SK-N-SH treated with all-trans-retinoic acid at 6 μM for 48 hours (cell line): ENCODE measurements at regions not wholly inside any gene's neighbourhood (a gene's known extent, or its start where the extent isn't known, plus 50 kb on each side); places are given as distances from the start of the nearest gene placed in this dataset.

Source experiments
- BACH2 ChIP-seq: fragments of 250-450 bp; sonication (Bioruptor Pico); IDR thresholded peaks from 2 replicates; pipeline ENCODE4 v1.9.0; 2021; ENCODE audit warnings: mild to moderate bottlenecking, borderline replicate concordance
- CSDC2 ChIP-seq: fragments of 250-450 bp; sonication (Bioruptor Pico); IDR thresholded peaks from 2 replicates; pipeline ENCODE4 v1.5.0; 2020; ENCODE audit warnings: mild to moderate bottlenecking, moderate library complexity
- CSRNP3 ChIP-seq: fragments of 250-450 bp; sonication (Bioruptor Pico); IDR thresholded peaks from 2 replicates; pipeline ENCODE4 v1.5.1; 2021; ENCODE audit warnings: mild to moderate bottlenecking, moderate library complexity
- ISL1 ChIP-seq: fragments of 250-450 bp; sonication (Bioruptor Pico); IDR thresholded peaks from 2 replicates; pipeline ENCODE4 v2.1.2; 2022; ENCODE audit warnings: mild to moderate bottlenecking, moderate library complexity
- PATZ1 ChIP-seq: fragments of 250-450 bp; sonication (Bioruptor Pico); IDR thresholded peaks from 2 replicates; pipeline ENCODE4 v1.8.0; 2020; ENCODE audit warnings: mild to moderate bottlenecking, moderate library complexity, borderline replicate concordance
- PPARA ChIP-seq: fragments of 250-450 bp; sonication (Bioruptor Pico); IDR thresholded peaks from 2 replicates; pipeline ENCODE4 v1.5.0; 2020; ENCODE audit warnings: mild to moderate bottlenecking, borderline replicate concordance
- SNAI2 ChIP-seq: fragments of 250-450 bp; sonication (Bioruptor Pico); IDR thresholded peaks from 2 replicates; pipeline ENCODE4 v1.5.0; 2020; ENCODE audit warnings: mild to moderate bottlenecking, moderate library complexity
- TCF4 ChIP-seq: fragments of 250-450 bp; sonication (Bioruptor Pico); IDR thresholded peaks from 2 replicates; pipeline ENCODE4 v1.8.0; 2021; ENCODE audit warnings: mild to moderate bottlenecking, moderate library complexity, borderline replicate concordance
- TOX ChIP-seq: fragments of 250-450 bp; sonication (Bioruptor Pico); IDR thresholded peaks from 2 replicates; pipeline ENCODE4 v1.8.0; 2021; ENCODE audit warnings: mild to moderate bottlenecking, moderate library complexity, borderline replicate concordance
- ZC3H10 ChIP-seq: fragments of 250-450 bp; sonication (Bioruptor Pico); IDR thresholded peaks from 2 replicates; pipeline ENCODE4 v1.5.1; 2021; ENCODE audit warnings: mild to moderate bottlenecking, moderate library complexity
- ZFP3 ChIP-seq: fragments of 250-450 bp; sonication (Bioruptor Pico); IDR thresholded peaks from 2 replicates; pipeline ENCODE4 v1.5.0; 2020; ENCODE audit warnings: mild to moderate bottlenecking, moderate library complexity
- ZNF70 ChIP-seq: fragments of 450-650 bp; formaldehyde crosslinking; IDR thresholded peaks from 2 replicates; pipeline ENCODE4 v1.5.0; 2020; ENCODE audit warnings: mild to moderate bottlenecking, moderate library complexity

GRCh38 chr2:236940916-236941520 lies 144.7 kb upstream of the COPS8 start:
- TF ChIP-seq ZNF70 (CRISPR knock-in tag): no peak
- TF ChIP-seq ISL1: no peak
- no peak for TF ChIP-seq PATZ1 (CRISPR knock-in tag)
- TF ChIP-seq ZC3H10 (CRISPR knock-in tag): no peak
- no peak for TF ChIP-seq TCF4 (CRISPR knock-in tag)
- no peak for TF ChIP-seq TOX
- no peak for TF ChIP-seq ZFP3 (CRISPR knock-in tag)
- no peak for TF ChIP-seq SNAI2
- TF ChIP-seq CSRNP3 (CRISPR knock-in tag): no peak
- no peak for TF ChIP-seq CSDC2 (CRISPR knock-in tag)
- no peak for TF ChIP-seq BACH2 (CRISPR knock-in tag)
- no peak for TF ChIP-seq PPARA (CRISPR knock-in tag)
